Activated CD4-positive, CD25-positive, alpha-beta regulatory T cell treated with anti-CD3 and anti-CD28 coated beads, Interleukin-2, amount 50 U/mL, for 72 hours (primary cell): ENCODE measurements at regions not wholly inside any gene's neighbourhood (a gene's known extent, or its start where the extent isn't known, plus 50 kb on each side); places are given as distances from the start of the nearest gene placed in this dataset.

Source experiments
- DNase-seq: peaks from one replicate; pipeline ENCODE4 v3.0.0; 2021

DNA sequence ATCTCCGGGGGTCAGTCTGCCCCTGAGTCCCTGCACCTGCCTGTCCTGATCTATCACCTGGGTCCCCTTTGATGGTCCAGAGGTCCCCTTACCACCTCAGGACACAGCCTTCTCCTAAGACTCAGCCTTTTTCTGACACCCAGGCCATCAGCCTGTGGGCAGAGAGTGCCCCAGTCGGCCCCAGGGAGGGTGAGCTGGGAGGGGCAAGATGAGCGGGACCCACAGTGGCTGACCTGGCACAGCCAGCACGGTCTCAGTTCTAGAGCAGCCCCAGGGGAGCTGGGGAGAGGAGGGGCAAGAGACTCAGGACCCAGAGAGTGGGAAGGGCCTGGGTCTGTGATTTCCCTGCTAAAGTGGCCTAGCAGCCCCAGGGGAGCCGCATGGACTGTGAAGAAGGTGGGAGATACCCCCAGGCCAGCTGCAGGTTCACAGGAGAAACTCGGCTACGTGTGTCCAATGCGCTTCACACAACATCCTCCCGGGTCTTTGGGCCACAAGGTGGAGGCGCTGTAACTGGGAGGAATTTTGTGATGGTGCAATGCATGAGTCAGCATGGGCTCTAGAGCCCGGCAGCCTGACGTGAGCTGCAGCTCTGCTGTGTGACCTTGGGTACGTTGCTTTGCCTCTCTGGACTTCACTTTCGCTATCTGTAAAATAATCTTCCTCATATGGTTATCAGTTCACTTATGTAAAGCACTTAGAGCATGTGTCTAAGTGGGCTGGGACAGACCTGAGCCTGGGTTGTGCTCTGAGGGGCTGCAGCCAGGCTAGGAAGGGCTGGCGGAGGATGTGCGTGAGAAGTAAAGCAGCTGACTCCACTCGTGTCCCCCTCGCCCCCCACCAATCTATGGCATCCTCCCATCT is 67.2 kb upstream of the LHX1 start:
- no peak for DNase-seq

DNA sequence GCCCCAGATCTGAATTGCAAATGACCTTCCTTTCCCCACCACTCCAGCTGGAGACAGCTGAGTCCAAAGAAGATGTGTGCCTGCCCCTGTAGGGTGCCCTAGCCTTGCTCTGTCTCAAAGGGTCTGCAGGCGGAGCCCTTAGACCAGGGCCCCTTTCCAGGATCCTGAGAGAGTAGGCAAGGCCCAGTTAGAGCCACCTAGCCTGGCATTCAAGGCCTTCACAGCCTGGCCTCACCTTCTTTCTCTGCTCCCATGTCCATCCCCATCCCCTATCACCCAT is 66.6 kb upstream of the LHX1 start:
- no peak for DNase-seq

DNA sequence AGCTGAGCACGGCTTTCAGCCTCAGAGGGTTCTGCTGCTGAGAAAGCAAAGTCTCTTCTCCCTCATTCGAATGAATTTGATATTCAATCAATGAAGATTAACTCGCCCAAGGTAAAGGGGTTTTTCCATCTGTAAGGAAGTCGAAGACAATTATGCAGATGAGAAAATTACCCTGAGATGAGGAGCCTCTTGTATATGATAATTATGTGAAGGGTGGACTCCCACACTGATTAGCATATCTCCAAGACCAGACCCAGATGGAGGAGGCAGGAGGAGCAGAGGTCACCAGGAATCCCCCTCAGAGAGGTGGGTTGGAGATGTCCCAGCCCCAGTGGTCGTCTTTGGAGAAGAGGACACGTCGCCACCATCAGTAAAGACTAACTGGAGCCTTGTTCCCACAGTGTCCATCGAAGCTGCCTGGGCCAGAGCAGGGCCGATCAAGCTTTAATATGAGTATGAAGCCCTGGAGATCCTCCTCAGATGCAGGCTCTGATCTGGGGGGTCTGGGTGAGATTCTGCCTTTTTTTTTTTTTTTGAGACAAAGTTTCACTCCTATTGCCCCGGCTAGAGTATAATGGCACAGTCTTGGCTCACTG is 61.5 kb upstream of the LHX1 start:
- DNase-seq: no peak

DNA sequence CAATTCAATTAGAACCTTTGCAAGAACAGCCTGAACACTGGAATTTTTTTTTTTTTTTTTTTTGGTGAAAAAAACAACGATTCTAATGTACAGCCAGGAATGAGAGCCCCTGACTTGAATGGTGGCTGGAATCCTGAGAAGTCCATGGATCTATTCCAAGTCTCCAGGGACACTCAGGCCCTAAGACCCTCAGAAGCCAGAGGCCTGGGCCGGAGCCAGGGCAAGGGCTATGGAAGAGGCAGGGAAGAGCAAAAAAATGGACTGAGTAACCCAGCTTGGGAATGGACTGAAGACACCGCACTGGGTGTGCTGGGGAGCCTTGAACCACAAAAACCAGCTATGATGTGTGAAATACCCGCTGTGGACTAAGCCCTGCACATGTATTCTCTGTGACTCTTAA is 60.3 kb upstream of the LHX1 start:
- no peak for DNase-seq

DNA sequence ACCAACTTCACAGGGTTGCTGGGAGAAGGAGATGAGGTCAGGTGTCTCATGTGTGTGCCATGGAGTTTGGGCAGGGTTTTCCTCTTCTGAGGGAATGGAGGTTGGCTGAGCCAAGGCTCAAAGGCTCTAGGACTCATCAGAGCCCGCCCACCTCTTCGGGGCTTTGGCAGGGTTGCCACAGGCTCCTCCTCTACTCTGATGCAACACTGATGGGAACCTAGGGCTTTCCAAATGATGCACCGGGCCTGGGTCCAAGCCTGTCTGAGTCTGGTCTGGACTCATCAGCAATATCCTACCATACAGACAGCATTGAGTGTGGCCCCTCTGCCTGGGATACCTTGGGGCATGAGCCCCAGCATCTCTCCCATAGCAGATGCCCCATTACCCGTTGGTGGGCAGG is 59.5 kb upstream of the LHX1 start:
- no peak for DNase-seq

DNA sequence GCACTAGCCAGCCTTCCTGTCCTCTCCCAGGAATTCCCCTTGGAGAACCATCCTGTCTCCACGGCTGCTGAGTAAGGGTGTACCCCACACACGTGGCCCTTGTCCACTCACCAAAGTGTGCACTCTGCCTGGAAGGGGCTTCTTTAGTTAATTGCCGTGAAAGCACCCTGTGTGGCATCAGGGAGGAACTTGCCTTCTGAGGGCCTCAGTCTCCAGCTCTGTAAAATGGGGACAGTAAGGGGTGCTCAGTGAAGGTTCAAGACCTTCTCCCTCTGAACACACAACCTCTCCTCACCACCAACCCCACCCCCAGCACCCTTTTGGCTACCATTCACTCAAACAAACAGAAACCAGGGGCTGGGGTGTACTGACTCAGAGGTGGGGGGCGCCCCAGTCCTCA is 59.1 kb upstream of the LHX1 start:
- DNase-seq: no peak

DNA sequence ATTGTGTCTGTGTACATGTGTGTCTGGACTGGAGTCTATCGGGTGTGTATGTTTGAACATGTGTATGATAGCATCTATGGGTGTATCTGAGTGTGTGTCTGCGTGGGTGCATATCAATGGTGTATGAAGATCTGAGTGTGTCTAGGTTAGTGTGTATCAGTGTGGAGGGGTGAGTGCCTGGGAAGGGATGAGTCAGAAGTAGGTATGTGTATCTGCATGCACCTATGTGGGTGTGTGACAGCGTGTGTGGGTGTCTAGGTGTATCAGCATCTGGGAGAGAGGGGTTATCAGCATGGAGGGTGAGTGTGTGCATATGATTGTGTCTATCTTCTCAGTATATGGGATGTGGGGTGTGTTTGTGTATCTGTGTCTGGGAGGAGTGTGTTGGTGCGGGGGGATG is 58.2 kb upstream of the LHX1 start:
- DNase-seq: no peak

DNA sequence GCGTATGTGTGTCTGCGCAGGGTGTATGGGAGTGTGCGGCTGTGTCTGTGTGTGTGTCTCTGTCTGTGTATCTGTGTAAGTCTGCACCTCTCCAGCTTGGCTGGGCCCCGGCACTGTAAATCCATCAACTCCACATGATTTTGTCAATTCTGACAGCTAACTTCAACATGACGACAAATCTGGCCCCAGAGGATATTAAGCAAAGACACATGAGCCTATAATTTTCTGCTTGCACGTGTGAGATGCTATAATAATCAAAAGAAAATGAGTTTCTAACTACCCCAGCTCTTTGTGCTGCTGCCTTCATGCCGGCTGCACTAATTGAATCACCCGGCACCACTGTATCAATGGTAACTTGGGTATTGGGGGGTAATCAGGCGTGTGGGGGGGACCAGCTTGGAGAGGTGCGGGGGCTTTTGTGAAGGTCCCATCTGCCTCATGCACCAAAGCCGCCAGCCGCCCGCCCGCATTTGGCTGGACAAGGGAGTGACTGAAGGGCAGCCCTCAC is 57.6 kb upstream of the LHX1 start:
- no peak for DNase-seq

DNA sequence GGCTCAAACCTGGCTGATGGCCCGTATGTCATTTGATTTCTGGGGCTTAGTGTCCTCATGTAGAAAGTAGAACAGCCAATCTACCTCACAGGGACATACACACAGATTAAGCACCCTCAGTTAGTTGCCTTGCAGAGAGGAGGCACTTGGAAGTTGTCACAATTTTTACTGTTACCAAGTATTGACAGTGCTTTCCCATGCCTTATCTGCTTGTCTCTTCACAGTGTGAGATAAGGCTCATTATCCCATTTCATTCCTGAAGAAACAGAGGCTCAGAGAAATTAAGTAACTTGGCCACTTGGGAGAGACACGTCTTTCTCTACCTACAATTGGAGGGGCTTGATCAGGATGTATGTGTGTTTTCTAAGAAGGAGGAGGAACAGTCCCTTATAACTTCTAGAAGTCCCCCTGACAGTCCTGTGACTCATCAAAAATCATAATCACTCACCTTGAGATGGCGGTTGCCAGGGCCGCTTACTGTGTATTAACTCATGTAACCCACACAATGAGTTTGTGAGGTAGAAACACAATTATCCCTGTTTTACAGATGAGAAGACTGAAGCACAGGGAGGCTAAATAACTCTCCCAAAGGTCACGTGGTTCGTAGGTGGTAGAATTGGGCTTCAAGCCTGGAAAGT is 56.9 kb upstream of the LHX1 start:
- DNase-seq: no peak

DNA sequence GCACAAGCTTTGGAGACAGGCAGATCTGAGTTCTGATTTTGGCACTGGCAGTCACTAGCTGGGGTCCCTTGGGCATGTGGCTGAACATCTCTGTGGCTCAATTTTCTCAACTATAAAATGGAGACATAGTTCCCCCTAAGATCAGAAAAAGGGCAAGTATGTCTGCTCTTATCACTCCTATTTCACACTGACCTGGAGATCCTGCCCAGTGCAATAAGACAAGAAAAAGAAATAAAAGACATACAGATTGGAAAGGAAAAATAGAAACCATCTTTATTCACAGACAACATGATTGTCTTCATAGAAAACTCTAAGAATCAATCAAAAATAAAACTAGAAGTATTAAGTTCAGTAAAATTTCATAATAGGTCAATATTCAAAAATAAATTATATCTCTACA is 56.0 kb upstream of the LHX1 start:
- DNase-seq: no peak

DNA sequence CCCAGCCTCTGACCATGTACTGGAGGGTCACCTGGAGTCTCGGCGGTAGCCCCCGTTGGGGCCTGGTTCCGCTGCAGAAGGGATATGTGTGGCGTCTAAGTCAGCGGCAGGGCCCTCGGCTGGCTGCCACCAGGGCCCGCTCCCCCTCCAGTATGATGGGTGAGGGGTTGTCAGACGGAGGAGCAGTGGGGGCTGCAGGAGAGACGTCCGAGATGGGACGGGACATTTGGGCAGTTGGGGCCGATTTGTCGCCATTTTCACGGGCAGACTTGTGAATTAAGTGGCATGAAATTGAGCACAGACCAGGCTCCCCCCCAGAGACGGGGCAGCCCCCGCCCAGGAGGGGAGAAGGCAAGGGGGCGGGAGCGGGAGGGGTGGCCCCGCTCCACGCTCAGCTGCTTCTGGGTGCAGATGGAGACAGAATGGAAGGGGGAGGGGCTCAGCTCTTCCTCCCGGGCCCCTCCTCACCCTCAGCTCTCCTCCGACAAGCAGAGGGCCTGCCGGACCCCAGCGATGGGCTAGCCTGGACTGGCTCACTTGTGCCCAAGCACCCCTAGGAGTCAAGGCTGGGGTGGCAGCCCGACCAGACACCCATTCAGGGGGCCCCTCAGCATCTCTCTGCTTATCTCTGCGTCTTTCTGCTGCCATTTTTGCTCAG is 52.7 kb upstream of the LHX1 start:
- no peak for DNase-seq

DNA sequence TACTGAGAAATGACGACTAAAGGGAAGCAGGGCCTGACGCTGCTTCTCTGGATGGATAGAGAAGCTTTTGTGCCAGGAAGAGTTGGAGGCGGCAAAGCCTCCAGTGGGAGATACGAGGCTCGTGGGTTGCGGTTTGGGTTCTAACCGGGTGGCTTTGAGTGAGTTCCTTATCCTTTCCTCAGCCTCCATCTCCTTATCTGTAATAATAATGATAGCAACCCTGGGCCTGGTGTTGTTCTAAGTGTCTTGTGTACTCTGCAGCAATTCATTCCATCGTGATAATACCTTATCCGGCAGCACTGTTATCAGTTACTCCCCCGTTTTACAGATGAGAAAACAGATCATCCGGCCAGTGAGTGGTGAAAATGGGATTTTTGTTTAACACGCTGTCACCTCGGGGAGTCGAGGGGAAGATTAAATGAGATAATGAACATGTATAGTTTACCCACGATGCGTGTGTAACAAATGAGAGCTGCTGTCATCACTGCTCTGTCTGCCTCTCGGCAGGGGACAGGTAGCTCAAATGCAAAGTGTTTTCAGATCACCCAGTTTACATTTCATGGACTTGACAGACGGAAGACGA is 52.0 kb upstream of the LHX1 start:
- DNase-seq: no peak

DNA sequence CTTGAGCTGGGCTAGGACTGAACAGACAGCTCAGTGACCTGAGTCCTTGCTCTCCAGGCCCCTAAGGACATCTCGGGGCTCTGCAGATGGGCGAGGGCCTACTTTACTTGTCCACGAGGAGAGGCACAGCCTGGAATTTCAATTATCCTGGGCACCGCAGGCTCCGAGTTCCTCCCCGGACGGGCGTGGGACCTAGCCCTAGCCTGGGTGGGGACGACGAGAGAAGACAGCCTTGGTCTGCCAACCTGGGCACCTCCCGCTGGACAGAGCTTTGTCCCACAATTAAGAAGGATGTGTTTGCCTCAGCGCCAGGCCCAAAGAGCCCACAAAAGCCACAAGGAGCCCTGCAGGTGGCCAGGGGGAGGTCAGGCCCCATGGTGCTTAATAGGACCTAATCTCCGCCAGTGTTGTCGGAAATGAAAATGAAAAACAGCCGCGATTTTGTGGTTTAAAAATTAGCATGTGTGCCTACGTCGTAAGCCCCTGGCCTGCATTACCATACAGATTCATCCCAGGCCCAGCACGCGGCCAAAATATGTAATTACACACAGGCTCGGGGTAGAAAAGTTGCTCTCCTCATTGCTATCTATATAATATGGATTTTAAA is 51.4 kb upstream of the LHX1 start:
- no peak for DNase-seq
